Right lobe of liver (tissue), 6 donors: ENCODE measurements at regions not wholly inside any gene's neighbourhood (a gene's known extent, or its start where the extent isn't known, plus 50 kb on each side); places are given as distances from the start of the nearest gene placed in this dataset.
A peak's percentile ranks its signal among the peaks of the same experiment; 100 is the strongest.

Source experiments
- ATAC-seq, 4 donors: fragments of 200-7000 bp; cut with Tn5 transposase; one replicate each; pipeline ENCODE4 v1.9.1; 2020; ENCODE audit warnings: mild to moderate bottlenecking in 4 of 4, moderate library complexity in 4 of 4
- DNase-seq, 3 donors: peaks; one replicate each; pipeline ENCODE4 v3.0.0-alpha.2; 2020
- H3K27ac ChIP-seq, 3 donors: fragments of 200-600 bp; one replicate each; pipeline ENCODE4 v1.8.0; 2022
- H3K27me3 ChIP-seq, 2 donors: fragments of 200-600 bp; one replicate each; pipeline ENCODE4 v1.8.0; 2022
- H3K36me3 ChIP-seq, 4 donors: fragments of 200-600 bp; sonication (generic) in 1 of 4; one replicate each; pipeline versions ENCODE4 v1.5.1 to v1.8.0; 2017 to 2022; ENCODE audit warnings: control low read depth in 1 of 4
- H3K4me1 ChIP-seq, 4 donors: fragments of 200-600 bp; sonication (generic) in 1 of 4; one replicate each; pipeline versions ENCODE4 v1.5.1 to v1.8.0; 2017 to 2022; ENCODE audit warnings: control low read depth in 1 of 4
- H3K4me3 ChIP-seq, 3 donors: fragments of 200-600 bp; one replicate each; pipeline ENCODE4 v1.8.0; 2022
- H3K9me3 ChIP-seq, 4 donors: fragments of 200-600 bp; sonication (generic) in 1 of 4; one replicate each; pipeline versions ENCODE4 v1.5.1 to v1.8.0; 2017 to 2022; ENCODE audit warnings: control low read depth in 1 of 4
- POLR2A ChIP-seq: fragments of 450-650 bp; IDR thresholded peaks from one replicate; pipeline ENCODE4 v1.6.1; 2017; ENCODE audit warnings: antibody characterized with exemption, mild to moderate bottlenecking
- WGBS: methylation state at CpG from one replicate; pipeline ENCODE4 v1.1.6; 2018; ENCODE audit warnings: low coverage, low lambda C conversion rate; ENCODE audit not compliant: insufficient coverage; ENCODE audit errors: missing lambda C conversion rate; 5-methylcytosine and 5-hydroxymethylcytosine counted together
- intact Hi-C, 2 donors: fragments of 100-400 bp; cut with DNase I; formaldehyde crosslinking; loops; one replicate each; pipeline versions ENCODE4 v1.11.2 to v1.14.1; 2022
- TF ChIP-seq, protein P1 (sequence below), 4 donors: fragments of 200-600 bp in 3 of 4; fragments of 450-650 bp in 1 of 4; IDR thresholded peaks; one replicate each; pipeline versions ENCODE4 v1.5.1 to v1.8.0; 2016 to 2022; ENCODE audit warnings: antibody characterized with exemption in 4 of 4, mild to moderate bottlenecking in 2 of 4
- donor health status: DM: no; HTN: yes; CAD: no.
- donor health status: DM: no; HTN: no; CAD: no.
- donor health status: DM: no; HTN: no; CAD: no.
- donor health status: DM: no; HTN: yes; CAD: no.
- donor health status: DM: no; HTN: yes; CAD: no.

DNA sequence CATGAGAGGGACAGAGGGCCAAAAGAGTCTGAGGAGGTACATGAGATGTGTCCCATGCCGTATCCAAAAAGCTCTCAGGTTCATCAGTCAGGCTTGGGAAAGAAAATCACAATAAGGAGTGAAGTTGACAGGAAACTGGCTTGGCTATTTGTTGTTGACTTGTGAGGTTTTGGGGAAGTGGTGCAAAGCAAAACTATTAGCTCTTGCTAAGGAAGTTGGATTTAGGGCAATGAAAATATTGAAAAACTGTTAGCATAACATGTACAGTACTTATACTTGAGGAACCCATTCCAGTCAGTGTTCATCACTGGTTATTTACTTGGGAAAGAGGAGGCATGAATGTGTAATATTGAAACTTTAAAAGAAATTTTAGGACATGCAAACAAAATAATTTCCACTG lies 145.9 kb downstream of the DUSP6 start:
- Histone ChIP-seq H3K9me3 (no peaks in the 10 kb centered on the region), H3K4me1 (peaks cover 0 to 28% (median 6%) of the 10 kb centered on the region in 4 donors), H3K27me3 (no peaks in the 10 kb centered on the region), H3K4me3 (no peak overlapping the region), H3K36me3 (no peaks in the 10 kb centered on the region), H3K27ac (peak overlapping the region in 1 of 3 donors; percentile 29)
- no peak for DNase-seq
- whole genome bisulfite sequencing, result 79% methylated on average over 1 of the region's 1 CpG
- peak in 2 of 4 donors; percentile 14 to 29 for ATAC-seq
- intact Hi-C loops, result no loop called here
- TF ChIP-seq, protein P1, sequence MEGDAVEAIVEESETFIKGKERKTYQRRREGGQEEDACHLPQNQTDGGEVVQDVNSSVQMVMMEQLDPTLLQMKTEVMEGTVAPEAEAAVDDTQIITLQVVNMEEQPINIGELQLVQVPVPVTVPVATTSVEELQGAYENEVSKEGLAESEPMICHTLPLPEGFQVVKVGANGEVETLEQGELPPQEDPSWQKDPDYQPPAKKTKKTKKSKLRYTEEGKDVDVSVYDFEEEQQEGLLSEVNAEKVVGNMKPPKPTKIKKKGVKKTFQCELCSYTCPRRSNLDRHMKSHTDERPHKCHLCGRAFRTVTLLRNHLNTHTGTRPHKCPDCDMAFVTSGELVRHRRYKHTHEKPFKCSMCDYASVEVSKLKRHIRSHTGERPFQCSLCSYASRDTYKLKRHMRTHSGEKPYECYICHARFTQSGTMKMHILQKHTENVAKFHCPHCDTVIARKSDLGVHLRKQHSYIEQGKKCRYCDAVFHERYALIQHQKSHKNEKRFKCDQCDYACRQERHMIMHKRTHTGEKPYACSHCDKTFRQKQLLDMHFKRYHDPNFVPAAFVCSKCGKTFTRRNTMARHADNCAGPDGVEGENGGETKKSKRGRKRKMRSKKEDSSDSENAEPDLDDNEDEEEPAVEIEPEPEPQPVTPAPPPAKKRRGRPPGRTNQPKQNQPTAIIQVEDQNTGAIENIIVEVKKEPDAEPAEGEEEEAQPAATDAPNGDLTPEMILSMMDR (IDR thresholded peaks at IDR 0.05), result no peak
- no peak for TF ChIP-seq POLR2A

- Histone ChIP-seq H3K4me1 (peaks cover 0 to 28% (median 6%) of the 10 kb centered on the region in 4 donors), H3K9me3 (no peaks in the 10 kb centered on the region), H3K27ac (peak overlapping the region in 1 of 3 donors; percentile 29), H3K4me3 (no peak overlapping the region), H3K27me3 (no peaks in the 10 kb centered on the region), H3K36me3 (no peaks in the 10 kb centered on the region)
- 36% methylated on average over 2 of the region's 2 CpGs for WGBS
- ATAC-seq (peak; percentile 31 to 86 (median 64)), DNase-seq (no peak)
- intact Hi-C loops, result no loop called here
- no peak for TF ChIP-seq POLR2A
- TF ChIP-seq, protein P1 (IDR thresholded peaks at IDR 0.05), result no peak
Measured at GRCh38 chr12:89205517-89205916, 146.8 kb downstream of the DUSP6 start.

DNA sequence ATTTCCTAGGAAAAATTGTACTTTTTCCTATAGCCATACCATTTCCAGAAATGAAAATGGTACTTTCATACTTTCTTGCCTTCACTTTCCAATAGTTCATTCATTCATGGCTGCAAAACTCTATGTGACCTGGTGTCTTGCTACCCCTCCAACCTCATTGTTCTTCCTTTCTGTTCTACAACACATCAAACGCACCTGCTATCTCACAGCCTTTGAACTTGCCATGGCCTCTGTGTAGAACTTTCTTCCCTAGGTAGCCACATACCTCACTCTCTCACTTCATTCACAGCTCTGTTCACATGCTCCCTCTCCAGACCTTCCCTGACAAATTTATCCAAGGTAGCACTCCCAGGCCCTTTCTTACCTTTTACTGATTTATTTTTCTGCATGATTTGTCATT lies 149.2 kb downstream of the DUSP6 start:
- no peaks in the 10 kb centered on the region for H3K36me3 ChIP-seq
- H3K4me3 ChIP-seq, result no peak overlapping the region
- no peak for TF ChIP-seq POLR2A
- TF ChIP-seq, protein P1 (IDR thresholded peaks at IDR 0.05), result no peak
- H3K27me3 ChIP-seq, result no peaks in the 10 kb centered on the region
- DNase-seq (no peak), ATAC-seq (no peak)
- 20% methylated on average over 1 of the region's 1 CpG for WGBS
- no peaks in the 10 kb centered on the region for H3K9me3 ChIP-seq
- intact Hi-C loops, result no loop called here
- peaks cover 0 to 20% (median 4%) of the 10 kb centered on the region in 4 donors for H3K4me1 ChIP-seq
- no peak overlapping the region for H3K27ac ChIP-seq

GRCh38 chr12:89200217-89200616 lies 152.1 kb downstream of the DUSP6 start:
- Histone ChIP-seq H3K36me3 (no peaks in the 10 kb centered on the region), H3K4me1 (peaks cover 0 to 7% (median 3%) of the 10 kb centered on the region in 4 donors), H3K27ac (no peak overlapping the region), H3K27me3 (no peaks in the 10 kb centered on the region), H3K4me3 (no peak overlapping the region), H3K9me3 (no peaks in the 10 kb centered on the region)
- intact Hi-C loops, result no loop called here
- ATAC-seq (no peak), DNase-seq (no peak)
- TF ChIP-seq POLR2A, result no peak
- TF ChIP-seq, protein P1 (IDR thresholded peaks at IDR 0.05), result no peak

GRCh38 chr12:89195470-89195869 lies 156.8 kb downstream of the DUSP6 start:
- Histone ChIP-seq H3K4me1 (no peaks in the 10 kb centered on the region), H3K4me3 (no peak overlapping the region), H3K27me3 (no peaks in the 10 kb centered on the region), H3K27ac (no peak overlapping the region), H3K9me3 (no peaks in the 10 kb centered on the region), H3K36me3 (no peaks in the 10 kb centered on the region)
- WGBS, result 100% methylated on average over 2 of the region's 2 CpGs
- no peak for DNase-seq
- ATAC-seq, result no peak
- intact Hi-C loops, result no loop called here
- TF ChIP-seq, protein P1 (IDR thresholded peaks at IDR 0.05), result no peak
- TF ChIP-seq POLR2A, result no peak
